NCI-H2196 (cell line): ENCODE measurements at regions not wholly inside any gene's neighbourhood (a gene's known extent, or its start where the extent isn't known, plus 50 kb on each side); places are given as distances from the start of the nearest gene placed in this dataset.

Experiments used
- DNase-seq: peaks from one replicate; lab custom pipeline; 2025; ENCODE audit not compliant: unreplicated experiment; lab: John Stamatoyannopoulos, UW

DNA sequence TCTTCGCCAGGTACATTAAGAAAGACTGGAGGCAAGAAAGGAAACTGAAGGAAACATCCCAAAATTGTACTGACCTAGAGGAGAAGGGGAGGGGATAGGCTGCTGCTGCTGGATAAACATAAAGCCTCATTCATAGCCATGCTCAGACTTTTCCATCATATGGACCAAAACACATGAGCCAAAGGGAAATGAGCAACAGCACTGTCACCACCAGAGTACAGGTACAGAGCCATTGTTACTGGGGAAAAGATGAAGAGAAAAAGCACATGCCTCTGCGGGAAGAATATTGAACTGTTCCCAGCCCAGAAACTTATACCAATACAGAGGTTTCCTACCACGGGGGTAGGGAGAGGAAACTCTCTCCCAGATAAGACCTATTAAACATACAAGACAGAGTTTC, 861.9 kb downstream of the NTRK3 start:
- no peak for DNase-seq

DNA sequence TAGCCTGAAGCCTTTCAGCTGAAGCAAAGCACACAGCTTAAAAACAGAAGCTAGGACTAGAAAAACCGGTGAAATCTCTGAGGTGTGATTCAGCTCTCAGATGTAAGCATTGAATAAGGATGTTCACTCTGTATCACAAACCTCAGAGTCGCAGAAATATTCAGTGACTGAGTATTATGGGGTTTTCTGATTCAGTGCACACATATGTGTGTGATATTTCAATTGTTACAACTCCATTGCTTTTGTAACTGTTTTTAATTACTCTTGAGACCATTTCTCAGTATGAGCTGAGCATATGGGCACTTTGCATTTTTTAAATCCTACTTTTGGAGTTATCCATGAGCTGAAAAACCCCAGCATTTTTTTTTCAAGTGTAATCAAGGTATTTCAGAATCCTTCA, 868.8 kb downstream of the NTRK3 start:
- DNase-seq = no peak

DNA sequence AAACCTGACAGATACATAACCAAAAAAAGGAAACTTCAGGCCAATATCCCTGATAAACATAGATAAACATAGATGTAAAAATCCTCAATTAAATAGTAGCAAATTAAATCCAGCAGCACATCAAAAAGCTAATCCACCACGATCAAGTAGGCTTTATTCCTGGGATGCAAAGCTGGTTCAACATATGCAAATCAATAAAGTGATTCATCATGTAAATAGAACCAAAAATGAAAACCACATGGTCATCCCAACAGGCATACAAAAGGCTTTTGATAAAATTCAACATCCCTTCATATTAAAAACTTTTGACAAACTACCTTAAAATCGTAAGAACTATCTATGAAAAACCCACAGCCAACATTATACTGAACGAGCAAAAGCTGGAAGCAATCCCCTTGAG, 882.2 kb downstream of the NTRK3 start:
- DNase-seq = no peak

DNA sequence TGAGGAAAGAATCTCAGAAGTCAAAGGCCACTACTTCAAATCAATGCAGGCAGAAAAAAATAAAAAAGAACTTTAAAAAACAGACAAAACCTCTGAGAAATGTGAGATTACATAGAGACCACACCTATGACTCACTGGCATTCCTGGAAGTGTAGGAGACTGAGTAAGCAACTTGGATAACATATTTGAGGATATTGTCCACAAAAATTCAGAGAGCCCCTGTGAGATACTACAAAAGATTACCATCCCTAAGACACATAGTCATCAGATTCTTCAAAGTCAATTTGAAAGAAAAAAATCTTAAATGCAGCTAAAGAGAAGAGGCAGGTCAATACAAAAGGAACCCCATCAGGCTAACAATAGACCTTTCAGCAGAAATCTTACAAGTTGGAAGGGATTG, 887.3 kb downstream of the NTRK3 start:
- DNase-seq = no peak

DNA sequence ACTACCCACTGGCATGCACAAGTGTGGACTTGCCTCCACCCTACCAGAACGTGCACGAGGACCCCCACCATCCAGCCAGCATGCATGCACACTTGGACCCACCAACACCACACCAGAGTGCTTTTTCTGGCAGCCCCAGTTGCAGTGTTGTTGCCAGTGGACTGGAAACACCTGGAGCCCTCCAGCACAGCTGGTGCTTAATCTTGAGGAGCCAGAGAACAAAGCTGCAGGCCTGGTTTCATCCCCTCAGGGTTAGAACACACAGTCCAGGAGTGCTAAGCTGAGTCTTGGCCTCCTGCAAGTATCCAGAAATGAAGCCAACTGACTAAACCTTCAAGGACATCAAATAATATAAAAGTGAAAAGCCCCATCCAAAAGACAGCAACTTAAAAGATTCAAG, 888.0 kb downstream of the NTRK3 start:
- no peak for DNase-seq

DNA sequence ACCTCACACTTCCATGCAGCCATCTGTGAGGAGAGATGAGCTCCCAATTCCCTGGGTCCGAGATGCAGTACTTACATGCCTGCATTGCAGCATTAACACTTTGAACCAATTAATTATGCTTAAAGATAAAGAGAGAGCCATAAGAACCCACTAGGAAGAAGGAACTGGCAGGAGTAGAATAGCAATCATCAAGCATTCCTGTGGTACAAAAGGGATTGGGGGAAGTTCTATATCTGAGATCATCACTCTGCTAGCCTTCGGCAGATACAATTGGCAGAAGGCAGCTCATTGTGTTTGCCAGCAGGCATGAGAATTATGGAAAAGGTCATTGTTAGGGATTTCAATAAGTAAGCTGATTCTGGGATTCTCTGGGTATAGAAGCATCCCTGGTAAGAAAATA, 891.4 kb downstream of the NTRK3 start:
- DNase-seq = no peak

DNA sequence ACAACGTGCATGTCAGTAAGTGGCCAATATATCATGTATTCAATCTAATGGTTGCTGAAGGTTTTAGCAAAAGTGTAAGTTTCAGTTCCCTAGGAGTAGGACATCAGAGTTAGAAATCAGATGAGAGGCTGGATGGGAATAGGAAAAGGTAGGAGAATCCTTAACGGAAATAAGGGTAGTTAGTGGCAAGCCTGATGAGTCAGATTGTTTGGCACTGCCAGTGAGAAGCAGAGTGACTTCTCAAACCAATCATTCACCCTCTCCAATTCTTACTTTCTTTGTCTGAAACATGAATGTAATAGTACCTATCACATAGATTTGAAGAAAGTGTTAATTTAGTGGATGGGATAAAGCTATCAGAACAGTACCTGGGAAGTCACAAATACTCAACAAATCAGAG, 894.0 kb downstream of the NTRK3 start:
- DNase-seq = no peak

DNA sequence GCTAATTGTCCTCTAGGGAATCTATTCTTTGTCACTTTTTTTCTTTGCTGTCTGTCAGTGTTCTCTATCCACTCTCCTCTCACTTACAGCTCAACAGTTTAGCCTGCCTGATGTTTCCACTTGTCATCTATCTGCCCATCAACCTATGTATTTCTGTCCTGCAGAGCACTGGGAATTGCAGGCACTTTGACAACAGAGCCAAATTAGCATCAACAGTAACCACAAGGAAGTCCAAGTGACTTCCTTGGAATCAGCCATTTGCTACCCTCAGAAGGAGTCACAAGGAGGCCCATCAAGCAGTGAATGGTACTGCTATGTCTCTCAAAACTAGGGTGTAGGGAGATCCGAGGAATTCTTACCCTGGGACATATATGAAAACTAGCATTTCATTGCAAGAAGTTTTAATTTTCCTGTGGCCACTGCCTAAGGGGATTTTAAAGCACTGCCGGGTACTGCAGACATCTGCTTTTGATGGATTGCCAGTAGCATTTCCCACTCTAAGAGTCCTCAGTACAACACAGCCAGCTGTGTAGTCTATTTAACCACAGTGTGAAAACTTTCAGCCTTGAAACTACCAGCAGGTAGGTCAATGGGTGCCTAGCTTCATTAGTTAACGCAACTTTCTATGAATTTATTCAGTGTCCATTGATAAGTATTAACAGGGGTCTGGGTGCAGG, 898.8 kb downstream of the NTRK3 start:
- DNase-seq = no peak

DNA sequence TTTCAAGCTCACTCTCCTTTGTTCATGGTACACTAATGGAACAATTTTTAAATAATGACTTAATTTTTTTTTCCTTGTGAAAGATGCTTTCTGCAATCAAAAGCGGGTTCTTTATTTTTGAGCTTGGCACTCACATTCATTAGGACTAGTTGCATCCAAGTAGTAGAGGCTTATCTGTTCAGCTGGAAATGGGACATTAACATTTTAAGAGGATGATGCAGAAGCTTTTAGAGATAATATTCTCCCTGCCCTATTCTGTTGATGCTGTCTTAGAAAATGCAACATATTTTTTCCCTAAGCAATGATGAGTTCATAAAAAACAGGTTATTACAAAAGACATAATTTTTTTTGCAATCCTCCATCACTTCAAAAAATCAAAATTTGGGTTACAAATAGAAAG, 900.6 kb downstream of the NTRK3 start:
- DNase-seq = no peak

DNA sequence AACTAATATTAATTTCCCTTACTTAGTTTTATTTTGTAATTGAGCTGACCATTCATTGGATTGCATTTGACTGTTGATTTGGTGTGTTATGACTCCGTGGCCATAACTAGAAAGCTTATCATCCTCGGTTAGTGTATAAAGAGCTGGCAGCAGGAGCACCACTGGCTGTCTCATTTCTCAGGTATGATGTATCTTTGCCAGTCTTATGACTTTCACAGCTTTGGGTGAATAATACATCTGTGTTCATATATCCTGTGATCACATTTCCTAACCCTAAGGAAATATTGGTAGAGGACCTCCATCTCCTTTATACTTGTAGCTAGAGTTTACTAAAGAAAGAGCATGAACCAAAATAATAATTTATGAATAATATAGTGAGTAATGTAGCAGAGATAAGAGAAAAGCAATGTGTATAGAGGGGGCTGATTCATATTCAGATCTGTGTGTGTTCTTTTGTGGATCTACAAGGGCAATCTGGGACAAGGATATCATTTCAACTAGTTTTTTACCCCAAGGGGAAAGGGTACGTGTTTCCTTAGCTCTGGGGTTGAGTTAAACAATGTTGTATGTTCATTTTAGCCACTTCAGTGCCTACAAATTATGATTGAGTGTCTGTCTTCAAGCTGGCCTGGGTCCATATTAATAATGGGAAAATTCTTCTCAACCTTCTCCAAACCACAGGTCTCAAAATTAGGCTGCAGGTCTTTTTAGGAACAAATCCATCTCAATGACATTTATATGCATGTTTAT, 901.7 kb downstream of the NTRK3 start:
- no peak for DNase-seq

DNA sequence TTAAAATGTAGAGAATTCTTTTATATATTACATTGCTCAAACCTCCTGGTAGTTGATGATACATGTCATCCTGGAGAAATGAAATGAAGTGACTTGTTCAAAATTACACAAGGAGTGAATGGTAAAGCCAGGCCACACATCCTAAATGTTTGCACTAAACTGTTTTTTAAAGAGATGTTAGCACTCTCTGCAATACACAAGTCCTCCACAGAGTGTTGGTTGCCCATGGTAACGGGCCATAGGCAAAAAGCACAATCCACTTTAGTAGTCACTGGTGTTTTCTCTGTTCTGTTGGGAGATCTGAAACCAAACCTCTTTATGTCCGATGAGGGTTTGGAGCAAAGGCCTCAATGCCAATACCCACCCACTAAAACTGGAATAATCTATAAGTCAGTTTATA, 907.4 kb downstream of the NTRK3 start:
- DNase-seq = no peak

DNA sequence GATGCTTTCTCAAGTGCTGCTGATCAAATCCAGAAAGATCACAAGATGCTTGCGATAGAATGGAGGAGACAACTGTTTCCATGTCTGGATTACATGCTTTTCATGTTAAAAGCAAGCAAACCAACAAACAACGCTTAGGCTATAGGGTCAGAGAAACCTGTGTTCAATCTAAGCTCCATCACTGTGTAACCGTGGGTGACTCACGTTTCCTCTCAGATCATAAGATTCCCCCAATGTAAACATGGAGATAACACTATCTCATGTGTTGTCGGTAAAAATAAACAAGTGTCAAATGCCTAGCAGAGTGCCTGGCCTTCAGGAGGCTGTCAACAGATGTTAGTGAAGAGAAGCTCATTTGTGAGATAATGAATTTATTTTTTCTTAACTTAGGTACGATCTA, 907.8 kb downstream of the NTRK3 start:
- DNase-seq = no peak

DNA sequence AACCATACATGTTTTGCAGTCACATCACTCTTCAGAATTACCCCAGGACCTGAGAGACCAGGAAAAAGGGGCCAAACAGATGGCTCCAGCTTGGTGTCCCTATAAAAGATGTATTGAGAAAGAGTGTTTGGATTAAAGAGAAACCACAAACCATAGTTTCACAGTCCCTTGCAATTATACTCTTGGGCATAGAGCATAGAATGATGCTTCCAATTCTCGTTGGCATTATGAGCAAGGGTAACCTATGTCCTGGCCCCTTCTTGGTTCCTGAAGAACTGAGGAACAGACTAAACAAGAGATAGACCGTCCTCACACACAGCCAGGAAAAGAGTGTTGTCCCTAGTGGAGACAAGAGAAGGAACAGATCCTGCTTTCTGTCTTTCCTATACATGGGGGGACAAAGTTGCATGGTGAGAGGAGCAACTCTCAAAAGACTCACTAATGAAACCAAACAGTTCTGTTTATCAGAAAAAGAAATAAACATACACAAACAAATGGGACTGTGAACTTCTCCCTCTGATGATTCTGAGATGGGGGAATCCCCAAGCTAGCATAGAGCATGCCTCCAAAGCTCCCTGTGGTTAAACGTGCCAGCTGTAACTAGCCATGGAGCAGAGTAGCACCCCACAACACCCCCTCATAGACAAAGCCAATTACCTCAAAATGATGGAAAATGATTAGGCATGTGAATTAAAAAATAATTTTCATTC, 908.6 kb downstream of the NTRK3 start:
- no peak for DNase-seq

DNA sequence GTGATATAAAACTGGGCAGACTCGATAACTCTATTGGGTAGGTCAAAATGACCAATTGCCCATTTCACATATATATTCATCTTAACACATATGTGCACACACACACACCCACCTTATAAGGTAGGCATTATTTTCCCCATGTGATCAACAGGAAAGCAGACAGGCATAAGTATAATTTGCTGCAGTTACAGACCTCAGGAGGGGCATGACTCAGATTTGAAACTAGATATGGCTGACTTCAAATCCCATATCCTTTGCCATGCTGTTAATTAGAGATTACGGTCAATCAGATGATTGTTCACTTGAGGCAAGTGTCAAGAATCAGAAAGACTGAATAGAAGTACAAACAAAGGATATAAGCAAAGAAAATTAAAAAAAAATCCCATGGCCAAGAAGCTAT, 910.6 kb downstream of the NTRK3 start:
- no peak for DNase-seq

DNA sequence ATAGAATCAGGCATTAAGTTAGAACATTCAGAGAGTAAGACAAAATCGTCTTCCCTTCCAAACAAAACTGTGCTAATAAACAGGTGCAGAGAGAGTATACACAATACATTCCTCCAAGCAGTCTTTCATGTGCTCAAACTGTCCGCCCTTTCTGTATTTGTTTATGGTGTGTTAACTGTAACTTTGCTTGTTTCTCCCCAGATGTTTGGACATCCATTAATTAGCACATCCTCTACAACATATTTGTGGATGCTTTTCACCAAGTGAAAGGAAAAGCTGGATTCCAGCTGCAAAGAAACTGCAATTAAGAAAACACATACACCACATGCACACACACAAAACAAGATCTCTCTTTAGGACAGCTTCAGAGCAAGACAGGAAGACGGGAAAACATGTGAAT, 912.6 kb downstream of the NTRK3 start:
- DNase-seq = no peak

DNA sequence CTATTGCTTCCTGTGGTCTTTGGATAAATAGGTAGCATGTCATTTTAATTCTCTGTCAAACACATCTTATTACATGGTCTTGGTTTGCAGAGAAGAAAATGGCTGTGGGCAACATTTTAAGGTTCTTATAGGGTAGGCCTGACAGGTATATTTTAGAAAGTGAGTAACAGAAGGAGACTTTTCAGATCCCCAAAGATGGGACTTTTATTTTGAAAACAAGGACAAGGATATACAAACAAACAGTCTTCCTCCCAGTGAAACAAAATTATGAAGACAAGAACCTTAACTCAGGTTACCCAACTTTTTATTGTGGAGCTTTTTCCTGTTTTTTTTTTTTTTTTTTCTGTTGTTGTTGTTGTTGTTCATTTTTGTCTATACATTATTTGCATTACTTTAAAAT, 916.2 kb downstream of the NTRK3 start:
- no peak for DNase-seq

DNA sequence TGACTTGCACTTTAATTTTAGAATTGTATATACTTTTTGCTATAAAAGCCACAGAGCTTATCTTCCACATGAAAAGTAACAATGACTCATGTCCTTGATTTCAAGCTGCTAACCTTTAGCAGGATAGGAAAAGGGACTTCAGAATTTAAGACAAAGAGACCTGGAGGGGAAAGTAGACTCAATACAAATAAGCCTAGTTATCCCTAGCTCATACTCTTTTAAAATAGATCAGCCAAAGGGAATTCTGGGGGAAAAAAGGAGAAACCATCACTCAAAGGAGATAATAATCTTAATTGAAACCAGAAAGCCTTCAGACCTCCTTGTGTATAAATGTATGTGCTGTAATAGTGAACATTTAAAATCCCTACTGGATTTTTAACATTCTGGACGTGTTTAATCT, 930.3 kb downstream of the NTRK3 start:
- DNase-seq = no peak

DNA sequence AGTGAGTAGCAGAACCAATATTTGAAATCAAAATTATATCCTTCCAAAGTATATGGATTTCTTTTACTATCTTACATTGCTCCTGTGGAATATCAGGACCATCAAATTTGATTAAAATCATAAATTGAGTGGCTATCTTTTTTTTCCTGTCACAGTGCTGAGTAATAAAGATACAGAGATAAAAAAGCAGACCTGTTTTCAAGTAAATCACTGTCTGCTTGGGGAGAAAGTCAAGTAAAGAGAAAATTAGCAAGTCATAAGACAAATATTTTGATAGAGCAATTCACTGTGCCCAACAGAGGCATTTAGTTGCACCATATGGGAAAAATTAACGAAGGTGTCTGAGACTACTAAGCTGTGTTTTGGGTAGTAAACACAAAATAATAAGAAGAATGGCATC, 933.7 kb downstream of the NTRK3 start:
- DNase-seq = no peak

DNA sequence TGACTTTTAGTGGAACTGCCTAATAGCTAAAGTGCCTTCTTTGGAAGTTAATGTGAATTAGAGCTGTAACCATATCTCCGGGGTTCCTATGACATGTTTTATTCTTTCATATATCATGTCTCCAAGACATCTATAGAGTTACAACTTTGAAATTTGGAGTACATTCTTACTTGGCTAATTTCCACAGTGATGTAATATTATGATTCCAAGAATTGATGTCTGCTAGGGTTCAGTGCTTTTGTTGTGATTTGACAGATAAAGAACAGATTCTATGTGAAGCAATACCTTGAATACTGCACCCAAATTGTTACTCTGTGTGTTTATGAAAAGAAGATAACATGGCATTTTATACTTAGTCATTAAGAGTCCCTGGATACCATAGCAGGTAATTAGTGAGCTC, 934.3 kb downstream of the NTRK3 start:
- no peak for DNase-seq

DNA sequence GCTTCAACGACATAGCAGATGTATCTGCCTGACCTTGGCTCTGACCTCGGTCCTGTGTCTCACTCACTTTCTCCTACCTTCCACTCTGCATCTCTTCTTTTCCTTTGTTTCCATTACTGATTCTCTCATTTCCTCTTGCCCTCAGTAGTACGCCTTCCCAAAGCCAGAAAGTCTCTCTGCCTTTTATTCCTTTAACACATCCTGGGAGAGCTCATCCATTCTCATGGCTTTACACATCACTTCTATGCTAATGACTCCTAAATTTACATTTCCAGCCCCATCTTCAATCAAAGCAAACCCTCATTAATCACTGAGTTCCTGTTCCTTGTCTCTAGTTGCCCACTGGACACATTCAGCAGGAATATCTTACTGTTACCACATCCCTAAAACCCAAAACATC, 938.6 kb downstream of the NTRK3 start:
- no peak for DNase-seq

DNA sequence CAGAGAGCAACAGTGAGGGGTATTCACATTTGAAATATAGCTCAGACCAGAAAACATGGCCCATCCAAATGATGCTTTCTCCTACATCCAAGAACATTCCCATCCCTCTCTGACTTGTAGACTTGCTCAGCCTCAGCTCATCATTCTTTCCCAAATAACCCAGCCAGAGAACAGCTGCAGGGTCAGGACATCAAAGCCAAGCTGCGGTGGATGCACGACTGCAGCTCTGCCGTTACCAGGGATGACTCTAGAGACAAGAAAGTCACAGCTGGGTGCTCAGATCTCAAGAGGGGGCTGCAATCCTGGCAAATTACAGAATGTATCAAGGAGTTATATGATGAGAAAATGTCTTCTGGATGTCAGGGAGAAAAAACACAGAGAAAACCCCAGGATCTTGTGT, 944.3 kb downstream of the NTRK3 start:
- DNase-seq = no peak

DNA sequence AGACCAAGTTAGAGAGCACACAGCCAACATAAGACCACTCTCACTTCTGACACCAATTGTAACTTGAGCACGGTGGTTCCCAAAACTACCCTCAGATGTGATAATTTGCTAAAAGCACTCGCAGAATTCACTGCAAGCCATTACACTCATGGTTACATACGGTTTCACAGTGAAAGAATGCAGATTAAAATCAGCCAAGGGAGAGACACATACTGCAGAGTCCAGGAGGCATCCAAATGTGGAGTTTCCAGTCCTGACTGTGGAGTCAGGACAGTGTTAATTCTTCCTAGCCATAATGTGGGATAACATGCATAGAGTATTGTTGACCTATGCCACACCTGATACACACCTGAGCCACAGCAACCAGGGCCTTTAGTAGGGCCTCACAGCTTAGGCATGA, 956.4 kb downstream of the NTRK3 start:
- no peak for DNase-seq
